Esophagus squamous epithelium (tissue), 5 donors: ENCODE measurements at regions not wholly inside any gene's neighbourhood (a gene's known extent, or its start where the extent isn't known, plus 50 kb on each side); places are given as distances from the start of the nearest gene placed in this dataset.

Source experiments
- DNase-seq: peaks from one replicate; lab custom pipeline; 2025; lab: John Stamatoyannopoulos, UW
- H3K27ac ChIP-seq, 4 donors: fragments of 200-600 bp; sonication (generic); one replicate each; pipeline ENCODE4 v1.5.1; 2016 to 2019; ENCODE audit warnings: mild to moderate bottlenecking in 1 of 4
- H3K27me3 ChIP-seq, 4 donors: fragments of 200-600 bp; sonication (generic); 1 replicate in 3 of 4; 2 replicates in 1 of 4; pipeline versions ENCODE4 v1.5.1 to v1.6.0; 2017 to 2021; ENCODE audit warnings: antibody characterized with exemption in 1 of 4
- H3K36me3 ChIP-seq, 3 donors: fragments of 200-600 bp; sonication (generic); one replicate each; pipeline ENCODE4 v1.5.1; 2016 to 2019
- H3K4me1 ChIP-seq, 3 donors: fragments of 200-600 bp; sonication (generic); one replicate each; pipeline ENCODE4 v1.5.1; 2017 to 2019
- H3K4me3 ChIP-seq, 4 donors: fragments of 200-600 bp; sonication (generic); 1 replicate in 3 of 4; 2 replicates in 1 of 4; pipeline ENCODE4 v1.5.1; 2016 to 2019; ENCODE audit warnings: mild to moderate bottlenecking in 2 of 4, moderate library complexity in 1 of 4
- H3K9me3 ChIP-seq, 3 donors: fragments of 200-600 bp; sonication (generic); one replicate each; pipeline ENCODE4 v1.5.1; 2016 to 2019
- POLR2A ChIP-seq, 4 donors: fragments of 450-650 bp; IDR thresholded peaks; one replicate each; pipeline ENCODE4 v1.6.1; 2017; ENCODE audit warnings: antibody characterized with exemption in 4 of 4, mild to moderate bottlenecking in 4 of 4, moderate library complexity in 3 of 4
- WGBS, 2 donors: methylation state at CpG; one replicate each; pipeline ENCODE4 v1.1.5; 2018; 5-methylcytosine and 5-hydroxymethylcytosine counted together
- intact Hi-C: fragments of 100-400 bp; cut with DNase I; formaldehyde crosslinking; loops from one replicate; pipeline ENCODE4 v1.15.0; 2022
- TF ChIP-seq, protein P1 (sequence below), 6 experiments: fragments of 450-650 bp in 4 of 6; fragments of 200-600 bp in 2 of 6; sonication (generic) in 2 of 6; IDR thresholded peaks; one replicate each; pipeline ENCODE4 v1.5.1; 2016 to 2019; ENCODE audit warnings: antibody characterized with exemption in 6 of 6, mild to moderate bottlenecking in 4 of 6, moderate library complexity in 4 of 6
- donor health status: DM: yes; HTN: yes; CAD: no.

DNA sequence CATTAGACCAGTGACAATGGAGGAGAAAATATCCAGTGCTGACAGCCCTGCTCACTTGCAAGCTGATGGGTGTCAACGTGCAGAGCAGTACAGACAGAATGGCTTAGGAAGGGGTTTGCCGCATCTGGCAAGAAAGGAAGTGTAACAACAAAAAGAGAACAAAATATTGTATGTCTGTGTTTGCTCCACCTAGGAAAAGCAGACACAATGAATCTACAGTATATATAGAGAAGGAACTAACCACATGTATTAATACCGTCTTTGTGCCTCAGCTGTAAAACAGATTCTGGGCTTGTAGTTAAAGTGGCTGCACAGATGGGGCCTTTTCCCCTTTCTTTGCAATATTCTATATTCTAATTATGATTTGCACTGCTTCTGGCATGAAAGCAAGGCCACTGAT lies 281.1 kb upstream of the MEOX2 start:
- H3K27ac ChIP-seq, result no peak overlapping the region
- WGBS, 2 donors, result 70 to 88% methylated on average over 3 of the region's 3 CpGs
- no peaks in the 10 kb centered on the region for H3K4me1 ChIP-seq
- TF ChIP-seq, protein P1, sequence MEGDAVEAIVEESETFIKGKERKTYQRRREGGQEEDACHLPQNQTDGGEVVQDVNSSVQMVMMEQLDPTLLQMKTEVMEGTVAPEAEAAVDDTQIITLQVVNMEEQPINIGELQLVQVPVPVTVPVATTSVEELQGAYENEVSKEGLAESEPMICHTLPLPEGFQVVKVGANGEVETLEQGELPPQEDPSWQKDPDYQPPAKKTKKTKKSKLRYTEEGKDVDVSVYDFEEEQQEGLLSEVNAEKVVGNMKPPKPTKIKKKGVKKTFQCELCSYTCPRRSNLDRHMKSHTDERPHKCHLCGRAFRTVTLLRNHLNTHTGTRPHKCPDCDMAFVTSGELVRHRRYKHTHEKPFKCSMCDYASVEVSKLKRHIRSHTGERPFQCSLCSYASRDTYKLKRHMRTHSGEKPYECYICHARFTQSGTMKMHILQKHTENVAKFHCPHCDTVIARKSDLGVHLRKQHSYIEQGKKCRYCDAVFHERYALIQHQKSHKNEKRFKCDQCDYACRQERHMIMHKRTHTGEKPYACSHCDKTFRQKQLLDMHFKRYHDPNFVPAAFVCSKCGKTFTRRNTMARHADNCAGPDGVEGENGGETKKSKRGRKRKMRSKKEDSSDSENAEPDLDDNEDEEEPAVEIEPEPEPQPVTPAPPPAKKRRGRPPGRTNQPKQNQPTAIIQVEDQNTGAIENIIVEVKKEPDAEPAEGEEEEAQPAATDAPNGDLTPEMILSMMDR (IDR thresholded peaks at IDR 0.05), result no peak
- no peak for TF ChIP-seq POLR2A (IDR thresholded peaks at IDR 0.05)
- H3K9me3 ChIP-seq, result no peaks in the 10 kb centered on the region
- no peaks in the 10 kb centered on the region for H3K36me3 ChIP-seq
- H3K4me3 ChIP-seq, result no peak overlapping the region
- intact Hi-C loops, result no loop called here
- no peaks in the 10 kb centered on the region for H3K27me3 ChIP-seq
- DNase-seq, result no peak

DNA sequence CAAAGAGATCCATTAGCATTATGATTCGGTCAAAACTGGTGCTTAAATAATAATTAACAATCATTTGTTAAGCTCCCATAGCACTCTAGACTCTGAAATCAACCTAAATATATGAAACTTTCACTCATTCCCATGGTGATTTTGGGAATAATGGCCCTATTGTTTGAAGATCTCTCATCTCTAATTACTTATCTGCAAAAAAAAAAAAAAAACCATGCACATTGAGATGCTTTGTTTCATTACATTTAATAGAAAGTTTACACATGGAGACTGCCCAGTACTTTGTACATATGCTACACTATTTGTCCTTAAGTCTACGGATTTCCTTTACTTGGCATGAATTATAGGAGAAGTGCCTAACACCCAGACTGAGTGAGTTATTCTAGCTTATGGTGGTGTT lies 280.6 kb upstream of the MEOX2 start:
- no peaks in the 10 kb centered on the region for H3K27me3 ChIP-seq
- no peaks in the 10 kb centered on the region for H3K9me3 ChIP-seq
- H3K36me3 ChIP-seq, result no peaks in the 10 kb centered on the region
- DNase-seq, result no peak
- 62 to 73% methylated on average over 2 of the region's 2 CpGs for WGBS, 2 donors
- no peaks in the 10 kb centered on the region for H3K4me1 ChIP-seq
- H3K4me3 ChIP-seq, result no peak overlapping the region
- H3K27ac ChIP-seq, result no peak overlapping the region
- TF ChIP-seq POLR2A (IDR thresholded peaks at IDR 0.05), result no peak
- TF ChIP-seq, protein P1 (IDR thresholded peaks at IDR 0.05), result no peak
- intact Hi-C loops, result no loop called here

DNA sequence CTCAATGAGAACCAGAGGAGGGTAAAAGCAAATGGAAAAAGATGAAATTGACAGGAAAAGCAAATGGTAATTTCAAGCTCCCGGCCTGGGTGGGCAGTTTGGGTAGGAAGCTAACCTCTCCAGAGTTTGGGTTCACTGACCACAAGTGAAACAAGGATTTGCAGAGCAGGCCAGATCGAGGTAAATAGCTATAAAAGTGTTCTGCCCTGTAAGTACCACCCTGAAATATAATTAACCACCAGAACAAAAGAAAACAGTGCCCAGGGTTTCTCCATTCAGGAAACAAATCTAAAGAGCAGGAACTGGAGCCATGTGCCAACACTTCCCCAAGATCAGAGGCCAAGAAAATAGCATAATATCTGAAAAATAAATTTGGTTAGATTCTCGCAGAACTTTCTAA lies 276.7 kb upstream of the MEOX2 start:
- TF ChIP-seq POLR2A (IDR thresholded peaks at IDR 0.05), result no peak
- TF ChIP-seq, protein P1 (IDR thresholded peaks at IDR 0.05), result no peak
- Histone ChIP-seq H3K27me3 (no peaks in the 10 kb centered on the region), H3K9me3 (no peaks in the 10 kb centered on the region), H3K27ac (no peak overlapping the region), H3K36me3 (no peaks in the 10 kb centered on the region), H3K4me1 (no peaks in the 10 kb centered on the region), H3K4me3 (no peak overlapping the region)
- intact Hi-C loops, result no loop called here
- 36 to 51% methylated on average over 3 of the region's 3 CpGs for WGBS, 2 donors
- DNase-seq, result no peak

DNA sequence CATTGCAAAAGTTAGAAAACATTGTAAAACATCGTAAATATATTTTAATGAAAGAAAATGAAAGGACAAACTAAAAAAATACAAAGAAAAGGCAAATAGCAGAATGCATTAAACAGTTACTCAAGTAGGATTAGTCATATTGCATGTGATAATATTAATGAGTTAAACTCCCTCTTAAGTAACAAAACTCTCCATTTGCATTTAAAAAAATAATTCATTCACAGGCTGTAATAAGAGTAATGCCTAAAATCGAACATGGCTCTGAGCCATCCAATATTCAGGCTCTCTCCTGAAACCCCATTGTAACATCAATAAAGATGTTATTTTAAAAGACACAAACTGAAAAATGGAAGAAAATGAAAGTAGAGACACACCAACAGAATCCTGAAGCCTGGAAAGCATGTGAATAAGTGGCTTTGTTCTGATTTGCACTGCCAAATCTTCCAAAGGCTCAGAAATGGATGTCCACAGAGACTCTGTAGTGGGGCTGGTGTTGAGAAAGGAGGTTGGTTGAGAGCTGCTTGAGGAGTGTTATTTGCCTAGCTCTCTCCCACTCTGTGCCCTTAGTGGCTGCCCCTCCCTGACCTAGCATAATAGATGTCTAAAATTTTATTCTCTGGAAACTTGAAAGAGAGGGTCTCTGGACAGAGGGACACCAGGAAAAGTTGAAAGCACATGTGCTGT lies 268.3 kb upstream of the MEOX2 start:
- Histone ChIP-seq H3K36me3 (no peaks in the 10 kb centered on the region), H3K4me1 (no peaks in the 10 kb centered on the region), H3K9me3 (no peaks in the 10 kb centered on the region), H3K27me3 (no peaks in the 10 kb centered on the region), H3K4me3 (no peak overlapping the region), H3K27ac (no peak overlapping the region)
- WGBS, 2 donors, result 79 to 85% methylated on average over 2 of the region's 2 CpGs
- no peak for TF ChIP-seq POLR2A (IDR thresholded peaks at IDR 0.05)
- TF ChIP-seq, protein P1 (IDR thresholded peaks at IDR 0.05), result no peak
- intact Hi-C loops, result no loop called here
- DNase-seq, result no peak

DNA sequence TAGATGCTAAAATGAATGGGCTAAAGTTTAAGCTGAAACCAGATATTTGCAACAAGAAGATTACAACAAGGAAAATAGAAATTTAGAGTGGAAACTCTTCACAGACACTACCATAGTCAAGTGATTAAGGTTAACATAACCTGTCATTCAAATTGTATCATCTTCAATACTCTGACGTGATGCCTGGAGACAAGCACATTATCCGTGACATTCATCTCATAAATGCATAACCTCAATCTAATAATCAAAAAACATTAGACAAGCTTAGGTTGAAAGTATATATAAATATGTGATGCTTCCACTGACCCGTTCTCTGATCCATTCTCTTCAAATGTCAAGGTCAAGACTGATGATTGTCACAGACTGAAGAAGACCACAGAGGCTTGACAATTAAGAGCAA lies 263.8 kb upstream of the MEOX2 start:
- WGBS, 2 donors, result 68 to 84% methylated on average over 3 of the region's 3 CpGs
- TF ChIP-seq POLR2A (IDR thresholded peaks at IDR 0.05), result no peak
- TF ChIP-seq, protein P1 (IDR thresholded peaks at IDR 0.05), result no peak
- H3K4me1 ChIP-seq, result no peaks in the 10 kb centered on the region
- no peak overlapping the region for H3K4me3 ChIP-seq
- H3K36me3 ChIP-seq, result no peaks in the 10 kb centered on the region
- intact Hi-C loops, result no loop called here
- H3K27ac ChIP-seq, result no peak overlapping the region
- H3K9me3 ChIP-seq, result no peaks in the 10 kb centered on the region
- no peaks in the 10 kb centered on the region for H3K27me3 ChIP-seq
- DNase-seq, result no peak
